ENCODE measurements at regions not wholly inside any gene's neighbourhood (a gene's known extent, or its start where the extent isn't known, plus 50 kb on each side); places are given as distances from the start of the nearest gene placed in this dataset.

- no peak for TF ChIP-seq CTCF (IDR thresholded peaks at IDR 0.05 in 4 of 5, conservative IDR thresholded peaks at IDR 0.05 in 1 of 5)
- TF ChIP-seq POLR2A (IDR thresholded peaks at IDR 0.05), result no peak
These were observed 1186.2 kb upstream of the CITED2 start for GRCh38 chr6:140560671-140561070.
